HepG2 (cell line): ENCODE measurements at regions not wholly inside any gene's neighbourhood (a gene's known extent, or its start where the extent isn't known, plus 50 kb on each side); places are given as distances from the start of the nearest gene placed in this dataset.

Source experiments
- ARID5B ChIP-seq: IDR thresholded peaks from 2 replicates; pipeline ENCODE4 v1.4.0; 2020; ENCODE audit warnings: mild to moderate bottlenecking, missing genetic modification reagents
- ATAD3A ChIP-seq: sonication (generic); formaldehyde crosslinking; IDR thresholded peaks from 2 replicates; pipeline ENCODE4 v1.4.0; 2020; ENCODE audit warnings: missing genetic modification reagents
- FOXP4 ChIP-seq: sonication (generic); formaldehyde crosslinking; IDR thresholded peaks from 2 replicates; pipeline ENCODE4 v1.4.0; 2020; ENCODE audit warnings: missing genetic modification reagents
- GATA4 ChIP-seq: sonication (generic); IDR thresholded peaks from 2 replicates; pipeline ENCODE4 v1.6.1; 2016; ENCODE audit warnings: antibody characterized with exemption, low read depth, borderline replicate concordance
- HDAC2 ChIP-seq: sonication (generic); formaldehyde crosslinking; IDR thresholded peaks from 2 replicates; pipeline ENCODE4 v1.4.0; 2020; ENCODE audit warnings: missing genetic modification reagents
- HIVEP1 ChIP-seq: sonication (generic); formaldehyde crosslinking; IDR thresholded peaks from 2 replicates; pipeline ENCODE4 v1.4.0; 2020; ENCODE audit warnings: mild to moderate bottlenecking, missing genetic modification reagents
- ISX ChIP-seq: sonication (generic); formaldehyde crosslinking; conservative IDR thresholded peaks from 2 replicates; pipeline ENCODE4 v1.5.0; 2020; ENCODE audit warnings: missing genetic modification reagents
- KDM3A ChIP-seq: IDR thresholded peaks from 2 replicates; pipeline ENCODE4 v1.6.1; 2018; ENCODE audit warnings: low read depth, missing compliant biosample characterization
- KLF6 ChIP-seq: IDR thresholded peaks from 2 replicates; pipeline ENCODE4 v1.8.0; 2016; ENCODE audit warnings: missing biosample characterization, missing genetic modification reagents
- MBNL3 ChIP-seq: fragments of 250-450 bp; sonication (Bioruptor Pico); conservative IDR thresholded peaks from 2 replicates; pipeline ENCODE4 v1.8.0; 2022; ENCODE audit warnings: mild to moderate bottlenecking, inconsistent platforms
- MIXL1 ChIP-seq: IDR thresholded peaks from 2 replicates; pipeline ENCODE4 v1.6.1; 2016
- PRDM4 ChIP-seq: sonication (generic); formaldehyde crosslinking; IDR thresholded peaks from 2 replicates; pipeline ENCODE4 v1.9.0; 2021; ENCODE audit warnings: missing genetic modification reagents, borderline replicate concordance
- RBM39 ChIP-seq: fragments of 200-400 bp; formaldehyde crosslinking; IDR thresholded peaks from one replicate; pipeline ENCODE4 v1.6.1; 2018; ENCODE audit warnings: antibody characterized with exemption, mild to moderate bottlenecking, low read depth, low read length; ENCODE audit not compliant: poor library complexity, severe bottlenecking
- SSRP1 ChIP-seq: IDR thresholded peaks from 2 replicates; pipeline ENCODE4 v1.6.1; 2016; ENCODE audit warnings: control low read depth
- TCF7 ChIP-seq: sonication (generic); IDR thresholded peaks from 2 replicates; pipeline ENCODE4 v1.6.1; 2016; ENCODE audit warnings: antibody characterized with exemption, low read depth
- TIGD3 ChIP-seq: sonication (generic); formaldehyde crosslinking; IDR thresholded peaks from 2 replicates; pipeline ENCODE4 v1.5.1; 2020; ENCODE audit warnings: mild to moderate bottlenecking, missing genetic modification reagents, borderline replicate concordance
- ZBTB3 ChIP-seq: sonication (generic); formaldehyde crosslinking; IDR thresholded peaks from 2 replicates; pipeline ENCODE4 v1.4.0; 2020; ENCODE audit warnings: low read depth, mild to moderate bottlenecking, moderate library complexity, missing genetic modification reagents, borderline replicate concordance
- ZBTB44 ChIP-seq: sonication (generic); formaldehyde crosslinking; IDR thresholded peaks from 2 replicates; pipeline ENCODE4 v1.4.0; 2020; ENCODE audit warnings: missing genetic modification reagents
- ZFY ChIP-seq: sonication (generic); formaldehyde crosslinking; IDR thresholded peaks from 2 replicates; pipeline ENCODE4 v1.4.0; 2020; ENCODE audit warnings: missing genetic modification reagents
- ZNF547 ChIP-seq: sonication (generic); formaldehyde crosslinking; IDR thresholded peaks from 2 replicates; pipeline ENCODE4 v1.5.1; 2020; ENCODE audit warnings: mild to moderate bottlenecking, missing genetic modification reagents
- ZNF891 ChIP-seq: sonication (generic); formaldehyde crosslinking; IDR thresholded peaks from 2 replicates; pipeline ENCODE4 v1.5.0; 2020; ENCODE audit warnings: mild to moderate bottlenecking, missing genetic modification reagents

GRCh38 chr15:60091157-60091556 lies 87.0 kb downstream of the FOXB1 start (continued):
- TF ChIP-seq PRDM4 (CRISPR knock-in tag) (no peak), HIVEP1 (CRISPR knock-in tag) (no peak), ARID5B (CRISPR knock-in tag) (peak; percentile 26; the same call in 1 of the 2 replicates), ISX (CRISPR knock-in tag) (no peak), KDM3A (CRISPR knock-in tag) (no peak), TIGD3 (CRISPR knock-in tag) (no peak), ZFY (CRISPR knock-in tag) (no peak), ZBTB44 (CRISPR knock-in tag) (no peak), FOXP4 (CRISPR knock-in tag) (no peak), ZNF891 (no peak), ZNF547 (CRISPR knock-in tag) (no peak), SSRP1 (no peak), GATA4 (no peak), MIXL1 (CRISPR knock-in tag) (no peak), ZBTB3 (CRISPR knock-in tag) (no peak), MBNL3 (CRISPR knock-in tag) (no peak), HDAC2 (CRISPR knock-in tag) (no peak), RBM39 (no peak), TCF7 (peak; percentile 22; the same call in 1 of the 2 replicates), KLF6 (CRISPR knock-in tag) (no peak), ATAD3A (no peak)
